Neural progenitor cell (in vitro differentiated cells): ENCODE measurements at regions not wholly inside any gene's neighbourhood (a gene's known extent, or its start where the extent isn't known, plus 50 kb on each side); places are given as distances from the start of the nearest gene placed in this dataset.
A peak's percentile ranks its signal among the peaks of the same experiment; 100 is the strongest.

Experiments used
- DNase-seq: peaks from one replicate; pipeline ENCODE4 v3.0.0-alpha.2; 2016; ENCODE audit warnings: low spot score
- H2AFZ ChIP-seq: fragments of 200-600 bp; sonication (generic); replicated peaks from 2 replicates; pipeline ENCODE4 v1.6.1; 2016; ENCODE audit warnings: antibody characterized with exemption
- H3F3A ChIP-seq: fragments of 200-600 bp; sonication (generic); 2 replicates; pipeline ENCODE4 v1.6.1; 2016; ENCODE audit warnings: antibody characterized with exemption, low read depth
- H3K27ac ChIP-seq: fragments of 200-600 bp; sonication (generic); 2 replicates; pipeline ENCODE4 v1.5.1; 2016; ENCODE audit warnings: mild to moderate bottlenecking
- H3K27me3 ChIP-seq: fragments of 200-600 bp; sonication (generic); 2 replicates; pipeline ENCODE4 v1.6.1; 2016; ENCODE audit warnings: mild to moderate bottlenecking, moderate library complexity
- H3K36me3 ChIP-seq: fragments of 200-600 bp; sonication (generic); 2 replicates; pipeline ENCODE4 v1.5.1; 2016
- H3K4me1 ChIP-seq: fragments of 200-600 bp; sonication (generic); 2 replicates; pipeline ENCODE4 v1.6.1; 2016; ENCODE audit warnings: mixed run types
- H3K4me2 ChIP-seq: fragments of 200-600 bp; sonication (generic); 2 replicates; pipeline ENCODE4 v1.6.1; 2016
- H3K4me3 ChIP-seq: fragments of 200-600 bp; sonication (generic); 2 replicates; pipeline ENCODE4 v1.5.1; 2016
- H3K79me2 ChIP-seq: fragments of 200-600 bp; sonication (generic); 2 replicates; pipeline ENCODE4 v1.6.1; 2016; ENCODE audit warnings: low read depth
- H3K9ac ChIP-seq: fragments of 200-600 bp; sonication (generic); 2 replicates; pipeline ENCODE4 v1.6.1; 2016
- H3K9me3 ChIP-seq: fragments of 200-600 bp; sonication (generic); 2 replicates; pipeline ENCODE4 v1.5.1; 2016; ENCODE audit warnings: low read depth
- H4K20me1 ChIP-seq: fragments of 200-600 bp; sonication (generic); 2 replicates; pipeline ENCODE4 v1.6.1; 2016; ENCODE audit warnings: low read depth
- H3K27ac Mint-ChIP-seq: 3 replicates; pipeline ENCODE4 v1.8.0; 2021; ENCODE audit warnings: mixed read lengths
- H3K27me3 Mint-ChIP-seq: 2 replicates; pipeline ENCODE4 v1.8.0; 2022; ENCODE audit warnings: low read depth, mild to moderate bottlenecking, inconsistent platforms, moderate library complexity, mixed read lengths; ENCODE audit not compliant: insufficient read depth
- H3K36me3 Mint-ChIP-seq: 3 replicates; pipeline ENCODE4 v1.8.0; 2021; ENCODE audit warnings: mixed read lengths
- H3K4me1 Mint-ChIP-seq: 3 replicates; pipeline ENCODE4 v1.8.0; 2021; ENCODE audit warnings: mixed read lengths
- H3K4me3 Mint-ChIP-seq: 3 replicates; pipeline ENCODE4 v1.8.0; 2021; ENCODE audit warnings: mild to moderate bottlenecking, moderate library complexity, mixed read lengths
- H3K9me3 Mint-ChIP-seq: 3 replicates; pipeline ENCODE4 v1.8.0; 2020; ENCODE audit warnings: mixed read lengths
- CTCF ChIP-seq: fragments of 200-600 bp; sonication (generic); IDR thresholded peaks from 2 replicates; pipeline ENCODE4 v1.5.1; 2017; ENCODE audit warnings: antibody characterized with exemption, mild to moderate bottlenecking
- EZH2 ChIP-seq: fragments of 200-600 bp; sonication (generic); IDR thresholded peaks from 2 replicates; pipeline ENCODE4 v1.6.1; 2017; ENCODE audit warnings: antibody characterized with exemption, mild to moderate bottlenecking, moderate library complexity
- EZH2phosphoT487 ChIP-seq: fragments of 200-600 bp; sonication (generic); IDR thresholded peaks from 2 replicates; pipeline ENCODE4 v1.6.1; 2017; ENCODE audit warnings: antibody characterized with exemption

GRCh38 chr15:93985925-93986324 is 245.4 kb upstream of the MCTP2 start:
- Histone ChIP-seq H3K4me3 (no peak overlapping the region), H3K4me2 (no peak overlapping the region), H2AFZ (peak overlapping the region; percentile 3), H3K36me3 (no peaks in the 10 kb centered on the region), H3F3A (peaks cover 3% of the 10 kb centered on the region), H3K9ac (no peak overlapping the region), H3K27me3 (no peaks in the 10 kb centered on the region), H3K27ac (no peak overlapping the region), H3K4me1 (peaks cover 39% of the 10 kb centered on the region), H3K79me2 (no peaks in the 10 kb centered on the region), H4K20me1 (no peaks in the 10 kb centered on the region), H3K9me3 (no peaks in the 10 kb centered on the region)
- Mint-ChIP-seq H3K4me1 (peaks cover 19% of the 10 kb centered on the region), H3K27me3 (no peaks in the 10 kb centered on the region), H3K9me3 (no peaks in the 10 kb centered on the region), H3K36me3 (no peaks in the 10 kb centered on the region), H3K27ac (no peak overlapping the region), H3K4me3 (no peak overlapping the region)
- TF ChIP-seq EZH2 (no peak), CTCF (no peak), EZH2phosphoT487 (no peak)
- DNase-seq, result no peak

- no peak overlapping the region for H2AFZ ChIP-seq
- Mint-ChIP-seq H3K4me3 (no peak overlapping the region), H3K36me3 (no peaks in the 10 kb centered on the region), H3K4me1 (peaks cover 19% of the 10 kb centered on the region), H3K9me3 (no peaks in the 10 kb centered on the region), H3K27me3 (no peaks in the 10 kb centered on the region), H3K27ac (no peak overlapping the region)
- H3K36me3 ChIP-seq, result no peaks in the 10 kb centered on the region
- no peaks in the 10 kb centered on the region for H4K20me1 ChIP-seq
- peaks cover 3% of the 10 kb centered on the region for H3F3A ChIP-seq
- H3K4me1 ChIP-seq, result peaks cover 39% of the 10 kb centered on the region
- H3K9me3 ChIP-seq, result no peaks in the 10 kb centered on the region
- TF ChIP-seq EZH2 (no peak), EZH2phosphoT487 (no peak), CTCF (no peak)
- no peaks in the 10 kb centered on the region for H3K27me3 ChIP-seq
- no peak for DNase-seq
- H3K9ac ChIP-seq, result no peak overlapping the region
- no peak overlapping the region for H3K27ac ChIP-seq
- H3K4me2 ChIP-seq, result peak overlapping the region; percentile 8
- no peak overlapping the region for H3K4me3 ChIP-seq
- no peaks in the 10 kb centered on the region for H3K79me2 ChIP-seq
Measured at GRCh38 chr15:93985176-93985575, 246.2 kb upstream of the MCTP2 start.

- peaks cover 19% of the 10 kb centered on the region for H3K4me1 Mint-ChIP-seq
- Histone ChIP-seq H3K27ac (no peak overlapping the region), H3K79me2 (no peaks in the 10 kb centered on the region), H3K4me2 (no peak overlapping the region), H3K4me1 (peaks cover 39% of the 10 kb centered on the region), H2AFZ (peak overlapping the region; percentile 54), H3F3A (peaks cover 3% of the 10 kb centered on the region), H4K20me1 (no peaks in the 10 kb centered on the region), H3K36me3 (no peaks in the 10 kb centered on the region), H3K9ac (no peak overlapping the region), H3K27me3 (no peaks in the 10 kb centered on the region), H3K9me3 (no peaks in the 10 kb centered on the region), H3K4me3 (no peak overlapping the region)
- no peaks in the 10 kb centered on the region for H3K27me3 Mint-ChIP-seq
- H3K9me3 Mint-ChIP-seq, result no peaks in the 10 kb centered on the region
- no peak for DNase-seq
- H3K27ac Mint-ChIP-seq, result no peak overlapping the region
- TF ChIP-seq CTCF, result no peak
- no peak for TF ChIP-seq EZH2phosphoT487
- no peak for TF ChIP-seq EZH2
- H3K36me3 Mint-ChIP-seq, result no peaks in the 10 kb centered on the region
- H3K4me3 Mint-ChIP-seq, result no peak overlapping the region
Measured at GRCh38 chr15:93983526-93983925, 247.8 kb upstream of the MCTP2 start.
